Panc1 (cell line): ENCODE measurements at regions not wholly inside any gene's neighbourhood (a gene's known extent, or its start where the extent isn't known, plus 50 kb on each side); places are given as distances from the start of the nearest gene placed in this dataset.

ENCODE experiments used
- ATAC-seq: fragments of 200-7000 bp; cut with Tn5 transposase; 2 replicates; pipeline ENCODE4 v1.9.1; 2020; ENCODE audit warnings: mild to moderate bottlenecking, moderate library complexity
- BruUV-seq: library from RNA; stranded (reverse); fragments of 400-500 nt; replicated peaks from 2 replicates; lab custom pipeline; 2021; lab: Mats Ljungman, UMichigan
- CTCF ChIA-PET: fragments of 300-600 bp; sonication (Branson Sonifier 250); formaldehyde crosslinking; loops from one replicate; lab custom pipeline; 2022; ENCODE audit warnings: antibody characterized with exemption; lab: Charles Lee
- POLR2A ChIA-PET: fragments of 300-600 bp; sonication (Branson Sonifier 250); formaldehyde crosslinking; loops from one replicate; lab custom pipeline; 2022; ENCODE audit warnings: antibody characterized with exemption; lab: Charles Lee
- DNase-seq: peaks from one replicate; pipeline ENCODE4 v3.0.0-alpha.2; 2010; ENCODE audit warnings: low read depth, low spot score
- H3K27ac ChIP-seq: 2 replicates; pipeline ENCODE4 v1.5.1; 2011; ENCODE audit warnings: mild to moderate bottlenecking, low read length, inconsistent platforms
- H3K27me3 ChIP-seq: fragments of 200-500 bp; sonication (Bioruptor generic); 2 replicates; pipeline ENCODE4 v1.6.0; 2014; ENCODE audit warnings: low read length, inconsistent platforms; ENCODE audit not compliant: control insufficient read depth, insufficient read depth
- H3K36me3 ChIP-seq: fragments of 200-500 bp; sonication (Bioruptor generic); 2 replicates; pipeline ENCODE4 v1.5.1; 2014; ENCODE audit warnings: inconsistent platforms, mild to moderate bottlenecking, low read length, moderate library complexity; ENCODE audit not compliant: control insufficient read depth, insufficient read depth
- H3K4me1 ChIP-seq: 2 replicates; pipeline ENCODE4 v1.5.1; 2011; ENCODE audit warnings: inconsistent platforms, mild to moderate bottlenecking, low read length, moderate library complexity; ENCODE audit not compliant: control insufficient read depth, insufficient read depth
- H3K4me3 ChIP-seq, 2 experiments: 2 replicates each; pipeline ENCODE4 v1.5.1; 2011 to 2012; ENCODE audit warnings: low read depth in 2 of 2, low read length in 2 of 2, mild to moderate bottlenecking in 2 of 2, inconsistent platforms in 1 of 2, moderate library complexity in 1 of 2
- H3K9me3 ChIP-seq: fragments of 200-500 bp; sonication (Bioruptor generic); 2 replicates; pipeline ENCODE4 v1.5.1; 2014; ENCODE audit warnings: low read depth, mild to moderate bottlenecking, inconsistent platforms, low read length, moderate library complexity; ENCODE audit not compliant: control insufficient read depth, insufficient read depth
- CTCF ChIP-seq: fragments of 450-650 bp; IDR thresholded peaks from 2 replicates; pipeline ENCODE4 v1.5.1; 2017; ENCODE audit warnings: mild to moderate bottlenecking
- POLR2AphosphoS5 ChIP-seq: IDR thresholded peaks from 2 replicates; pipeline ENCODE4 v1.6.1; 2012; ENCODE audit warnings: mild to moderate bottlenecking, low read depth, low read length, moderate library complexity
- REST ChIP-seq, 2 experiments: IDR thresholded peaks; 2 replicates each; pipeline ENCODE4 v1.6.1; 2011 to 2012; ENCODE audit warnings: low read depth in 2 of 2, control low read depth in 1 of 2, low read length in 1 of 2, mild to moderate bottlenecking in 1 of 2, moderate library complexity in 1 of 2; ENCODE audit not compliant: insufficient read depth in 1 of 2
- SIN3A ChIP-seq: IDR thresholded peaks from 2 replicates; pipeline ENCODE4 v1.6.1; 2012; ENCODE audit warnings: low read depth, mild to moderate bottlenecking, low read length, moderate library complexity, borderline replicate concordance; ENCODE audit not compliant: insufficient read depth
- TCF7L2 ChIP-seq: IDR thresholded peaks from 2 replicates; pipeline ENCODE4 v1.6.1; 2011; ENCODE audit warnings: mild to moderate bottlenecking, low read depth, low read length, inconsistent platforms
- in situ Hi-C: cut with HindIII; loops from 2 replicates; pipeline ENCODE4 v1.10.0; 2016; ENCODE audit warnings: low sequenced_read_pairs, low pct_unique_long_range_greater_than_20kb
- intact Hi-C: fragments of 100-400 bp; cut with micrococcal nuclease; formaldehyde crosslinking; loops from one replicate; pipeline ENCODE4 v1.10.0; 2022; ENCODE audit not compliant: unreplicated experiment

GRCh38 chr2:118473846-118474540 is 373.5 kb downstream of the EN1 start:
- DNase-seq (no peak), ATAC-seq (no peak)
- Histone ChIP-seq H3K36me3 (no peaks in the 10 kb centered on the region), H3K4me1 (no peaks in the 10 kb centered on the region), H3K27me3 (0 out of 2 replicates have a peak, but pooled peaks cover 7% of the 10 kb centered on the region), H3K4me3 (no peak overlapping the region), H3K9me3 (no peaks in the 10 kb centered on the region), H3K27ac (no peak overlapping the region)
- in situ Hi-C loops, result no loop called here
- POLR2A ChIA-PET, result no interaction called here
- TF ChIP-seq POLR2AphosphoS5, result no peak
- TF ChIP-seq TCF7L2, result no peak
- no peak for TF ChIP-seq SIN3A
- TF ChIP-seq CTCF, result no peak
- TF ChIP-seq REST (IDR thresholded peaks at IDR 0.05; ENCODE audit: insufficient read depth in 1 of 2, low read depth in 2 of 2, low read length in 1 of 2), result no peak
- CTCF ChIA-PET, result no interaction called here
- intact Hi-C loops, result no loop called here
- no TSS peak for BruUV-seq

GRCh38 chr2:118473241-118473640 is 374.2 kb downstream of the EN1 start:
- TF ChIP-seq SIN3A, result no peak
- no peak for TF ChIP-seq REST (IDR thresholded peaks at IDR 0.05; ENCODE audit: insufficient read depth in 1 of 2, low read depth in 2 of 2, low read length in 1 of 2)
- no peak for TF ChIP-seq TCF7L2
- TF ChIP-seq POLR2AphosphoS5, result no peak
- TF ChIP-seq CTCF, result no peak
- H3K4me3 ChIP-seq, result no peak overlapping the region
- no peaks in the 10 kb centered on the region for H3K9me3 ChIP-seq
- H3K27me3 ChIP-seq, result 0 out of 2 replicates have a peak, but pooled peaks cover 7% of the 10 kb centered on the region
- DNase-seq (no peak), ATAC-seq (no peak)
- intact Hi-C loops (no loop called here), in situ Hi-C loops (no loop called here)
- ChIA-PET CTCF (no interaction called here), POLR2A (no interaction called here)
- H3K36me3 ChIP-seq, result no peaks in the 10 kb centered on the region
- no peak overlapping the region for H3K27ac ChIP-seq
- no peaks in the 10 kb centered on the region for H3K4me1 ChIP-seq
- no TSS peak for BruUV-seq
